ENCODE measurements at regions not wholly inside any gene's neighbourhood (a gene's known extent, or its start where the extent isn't known, plus 50 kb on each side); places are given as distances from the start of the nearest gene placed in this dataset.
A peak's percentile ranks its signal among the peaks of the same experiment; 100 is the strongest.

GRCh38 chr1:182259968-182260367 lies 131.6 kb downstream of the GLUL start:
- Histone ChIP-seq H2BK12ac (ENCODE audit: insufficient read length, low read depth, low read length) (no peak overlapping the region), H2BK20ac (ENCODE audit: low read depth, low read length, poor library complexity, severe bottlenecking) (no peak overlapping the region), H3K27ac (ENCODE audit: insufficient read length, low read depth, low read length) (no peak overlapping the region), H4K91ac (ENCODE audit: insufficient read length, low read depth, low read length) (no peak overlapping the region), H4K20me1 (ENCODE audit: control insufficient read depth, insufficient read depth, insufficient read length) (no peaks in the 10 kb centered on the region), H2BK5ac (ENCODE audit: insufficient read length, low read length) (no peak overlapping the region), H2AFZ (ENCODE audit: low read length) (no peak overlapping the region), H3K9me3 (ENCODE audit: control insufficient read depth, low read depth, low read length) (no peaks in the 10 kb centered on the region), H4K8ac (replicated peaks; ENCODE audit: insufficient read length, low read depth, low read length) (no peak overlapping the region), H3K23ac (ENCODE audit: insufficient read length, low read depth, low read length) (no peak overlapping the region), H4K5ac (ENCODE audit: insufficient read length, low read depth, low read length) (no peak overlapping the region), H3K56ac (ENCODE audit: insufficient read length, low read depth, low read length) (no peak overlapping the region), H3K79me1 (ENCODE audit: insufficient read depth, low read depth, low read length, poor library complexity, severe bottlenecking) (no peaks in the 10 kb centered on the region), H3K18ac (ENCODE audit: insufficient read length, low read depth, low read length) (no peak overlapping the region), H2BK15ac (ENCODE audit: low read depth, low read length) (no peak overlapping the region), H3K79me2 (ENCODE audit: insufficient read depth, low read length) (no peaks in the 10 kb centered on the region), H3T11ph (ENCODE audit: low read length) (no peak overlapping the region), H3K4me1 (ENCODE audit: insufficient read depth, low read length) (no peaks in the 10 kb centered on the region), H3K27me3 (ENCODE audit: insufficient read depth, low read length) (no peaks in the 10 kb centered on the region), H3K4ac (ENCODE audit: low read depth, low read length) (no peak overlapping the region), H3K14ac (ENCODE audit: insufficient read depth, low read length) (no peak overlapping the region), H3K23me2 (ENCODE audit: insufficient read length, low read depth, low read length, poor library complexity, severe bottlenecking) (no peaks in the 10 kb centered on the region), H3K4me2 (ENCODE audit: insufficient read depth, insufficient read length, low read length) (no peak overlapping the region), H3K9ac (ENCODE audit: extremely low read depth, insufficient read length, low read length) (no peak overlapping the region), H2AK5ac (ENCODE audit: insufficient read length, low read length) (no peak overlapping the region), H2BK120ac (ENCODE audit: low read depth, low read length, poor library complexity, severe bottlenecking) (no peak overlapping the region)
- H3K27me3 Mint-ChIP-seq (ENCODE audit: low read depth), result no peaks in the 10 kb centered on the region; the same call in 1 of the 2 replicates
- no peak overlapping the region for H3K4me3 Mint-ChIP-seq
- no peaks in the 10 kb centered on the region for H3K9me3 Mint-ChIP-seq
- no peak for DNase-seq
- no peaks in the 10 kb centered on the region for H3K4me1 Mint-ChIP-seq
- H3K36me3 Mint-ChIP-seq (ENCODE audit: insufficient read depth in 1 of 3, low read depth in 3 of 3), result no peaks in the 10 kb centered on the region
- H3K27ac Mint-ChIP-seq, result peak overlapping the region in 1 of 3 experiments; percentile 44; a peak in 1 of 7 replicates
- no peak for TF ChIP-seq CTCF (conservative IDR thresholded peaks at IDR 0.05)
- no CpG with 5 or more reads among the region's 2 CpGs for WGBS (ENCODE audit: extremely low coverage, insufficient read length, low lambda C conversion rate)

Measured in H9 (cell line).